ENCODE measurements at regions not wholly inside any gene's neighbourhood (a gene's known extent, or its start where the extent isn't known, plus 50 kb on each side); places are given as distances from the start of the nearest gene placed in this dataset.
"Not testable (repeated sequence)": the region's sequence is repeated elsewhere in the genome, so short reads cannot be mapped to it uniquely, and the experiment has no call there.

- no peak for DNase-seq
These were observed 54.5 kb downstream of the IRX5 start for GRCh38 chr16:54985156-54985555.

GRCh38 chr16:54985668-54986067, 55.0 kb downstream of the IRX5 start:
- no peak for DNase-seq

GRCh38 chr16:54986409-54986808, 55.7 kb downstream of the IRX5 start:
- DNase-seq, result no peak

GRCh38 chr16:54987081-54987480, 56.4 kb downstream of the IRX5 start:
- no peak for DNase-seq

GRCh38 chr16:54991525-54991924, 60.9 kb downstream of the IRX5 start:
- DNase-seq, result no peak

GRCh38 chr16:54991946-54992345, 61.3 kb downstream of the IRX5 start:
- DNase-seq, result not testable (repeated sequence)

GRCh38 chr16:54993106-54993895, 62.6 kb downstream of the IRX5 start:
- DNase-seq, result no peak

GRCh38 chr16:54996186-54996585, 65.5 kb downstream of the IRX5 start:
- DNase-seq, result no peak

- DNase-seq, result no peak
These were observed 68.2 kb downstream of the IRX5 start for GRCh38 chr16:54998834-54999233.

GRCh38 chr16:54999481-54999880, 68.8 kb downstream of the IRX5 start:
- DNase-seq, result no peak

GRCh38 chr16:55000595-55000994, 69.9 kb downstream of the IRX5 start:
- no peak for DNase-seq

- no peak for DNase-seq
These were observed 71.3 kb downstream of the IRX5 start for GRCh38 chr16:55001931-55002330.

- no peak for DNase-seq
These were observed 71.8 kb downstream of the IRX5 start for GRCh38 chr16:55002419-55002818.

GRCh38 chr16:55003306-55003705, 72.6 kb downstream of the IRX5 start:
- no peak for DNase-seq

GRCh38 chr16:55003916-55004315, 73.3 kb downstream of the IRX5 start:
- DNase-seq, result no peak

- DNase-seq, result no peak
These were observed 76.8 kb downstream of the IRX5 start for GRCh38 chr16:55007504-55007903.

- DNase-seq, result no peak
These were observed 78.3 kb downstream of the IRX5 start for GRCh38 chr16:55008836-55009510.

GRCh38 chr16:55009581-55009980, 78.9 kb downstream of the IRX5 start:
- DNase-seq, result no peak

- DNase-seq, result no peak
These were observed 80.0 kb downstream of the IRX5 start for GRCh38 chr16:55010492-55011160.

GRCh38 chr16:55012362-55012761, 81.7 kb downstream of the IRX5 start:
- DNase-seq, result no peak

GRCh38 chr16:55012793-55013192, 82.1 kb downstream of the IRX5 start:
- DNase-seq, result no peak

- no peak for DNase-seq
These were observed 83.4 kb downstream of the IRX5 start for GRCh38 chr16:55014022-55014421.

GRCh38 chr16:55015181-55015913, 84.7 kb downstream of the IRX5 start:
- no peak for DNase-seq
